Spleen (tissue), 7 donors: ENCODE measurements at regions not wholly inside any gene's neighbourhood (a gene's known extent, or its start where the extent isn't known, plus 50 kb on each side); places are given as distances from the start of the nearest gene placed in this dataset.

Experiments
- POLR2A ChIP-seq, 3 donors: fragments of 450-650 bp; IDR thresholded peaks; one replicate each; pipeline ENCODE4 v1.5.1; 2017; ENCODE audit warnings: antibody characterized with exemption in 3 of 3, mild to moderate bottlenecking in 1 of 3
- POLR2AphosphoS5 ChIP-seq, 3 donors: sonication (generic); formaldehyde crosslinking; IDR thresholded peaks; one replicate each; pipeline ENCODE4 v1.5.1; 2017; ENCODE audit warnings: antibody characterized with exemption in 3 of 3
- TF ChIP-seq, protein P1 (sequence below), 11 experiments: fragments of 200-600 bp in 7 of 11; fragments of 450-650 bp in 4 of 11; sonication (generic) in 4 of 11; IDR thresholded peaks in 8 of 11; conservative IDR thresholded peaks in 3 of 11; 1 replicate in 7 of 11; 2 replicates in 4 of 11; pipeline versions ENCODE4 v1.4.0 to v1.8.0; 2016 to 2021; ENCODE audit warnings: antibody characterized with exemption in 11 of 11, inconsistent platforms in 4 of 11, mild to moderate bottlenecking in 1 of 11
- donor health status: DM: no; HTN: no; CAD: no; lungs with moderate emphysema.
- donor health status: DM: no; HTN: no; CAD: no.
- donor health status: DM: no; HTN: no; CAD: no.

DNA sequence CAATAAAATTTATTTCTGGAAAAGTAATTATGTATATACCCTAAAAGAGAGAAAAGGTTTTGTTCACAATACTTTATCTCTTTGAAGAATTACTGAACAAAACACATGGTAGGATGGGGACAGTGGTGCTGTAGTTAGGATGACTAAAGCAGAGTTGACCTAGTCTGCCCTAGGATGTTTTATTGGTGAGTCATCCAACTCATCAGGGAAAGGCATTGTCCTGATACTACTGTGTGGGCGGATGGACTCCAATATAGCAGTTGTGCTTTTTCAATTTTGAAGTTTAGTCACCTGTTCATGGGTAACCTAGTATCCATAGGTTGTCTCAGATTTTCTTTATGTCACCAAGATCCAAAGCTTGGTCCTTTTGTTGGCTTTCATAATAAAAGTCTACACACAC, 53.3 kb upstream of the EYS start:
- TF ChIP-seq POLR2A (IDR thresholded peaks at IDR 0.05) (no peak), POLR2AphosphoS5 (IDR thresholded peaks at IDR 0.05) (no peak)
- TF ChIP-seq, protein P1, sequence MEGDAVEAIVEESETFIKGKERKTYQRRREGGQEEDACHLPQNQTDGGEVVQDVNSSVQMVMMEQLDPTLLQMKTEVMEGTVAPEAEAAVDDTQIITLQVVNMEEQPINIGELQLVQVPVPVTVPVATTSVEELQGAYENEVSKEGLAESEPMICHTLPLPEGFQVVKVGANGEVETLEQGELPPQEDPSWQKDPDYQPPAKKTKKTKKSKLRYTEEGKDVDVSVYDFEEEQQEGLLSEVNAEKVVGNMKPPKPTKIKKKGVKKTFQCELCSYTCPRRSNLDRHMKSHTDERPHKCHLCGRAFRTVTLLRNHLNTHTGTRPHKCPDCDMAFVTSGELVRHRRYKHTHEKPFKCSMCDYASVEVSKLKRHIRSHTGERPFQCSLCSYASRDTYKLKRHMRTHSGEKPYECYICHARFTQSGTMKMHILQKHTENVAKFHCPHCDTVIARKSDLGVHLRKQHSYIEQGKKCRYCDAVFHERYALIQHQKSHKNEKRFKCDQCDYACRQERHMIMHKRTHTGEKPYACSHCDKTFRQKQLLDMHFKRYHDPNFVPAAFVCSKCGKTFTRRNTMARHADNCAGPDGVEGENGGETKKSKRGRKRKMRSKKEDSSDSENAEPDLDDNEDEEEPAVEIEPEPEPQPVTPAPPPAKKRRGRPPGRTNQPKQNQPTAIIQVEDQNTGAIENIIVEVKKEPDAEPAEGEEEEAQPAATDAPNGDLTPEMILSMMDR (IDR thresholded peaks at IDR 0.05 in 8 of 11, conservative IDR thresholded peaks at IDR 0.05 in 3 of 11): no peak
